Neural cell (in vitro differentiated cells): ENCODE measurements at regions not wholly inside any gene's neighbourhood (a gene's known extent, or its start where the extent isn't known, plus 50 kb on each side); places are given as distances from the start of the nearest gene placed in this dataset.

Source experiments
- H2AFZ ChIP-seq: fragments of 200-600, 300-800 bp; sonication (generic), shearing (Covaris generic); 2 replicates; pipeline ENCODE4 v1.6.0; 2014; ENCODE audit warnings: low read depth, mild to moderate bottlenecking, antibody characterized with exemption, low read length, moderate library complexity
- H3F3A ChIP-seq: fragments of 200-600 bp; shearing (Covaris generic); 2 replicates; pipeline ENCODE4 v1.6.1; 2016; ENCODE audit warnings: mild to moderate bottlenecking, moderate library complexity, mixed read lengths, antibody characterized with exemption, low read length; ENCODE audit not compliant: insufficient read depth, poor library complexity, severe bottlenecking
- H3K27ac ChIP-seq: fragments of 200-600, 300-800 bp; sonication (generic), shearing (Covaris generic); 2 replicates; pipeline ENCODE4 v1.5.1; 2014; ENCODE audit warnings: mild to moderate bottlenecking, low read length, moderate library complexity
- H3K27me3 ChIP-seq: fragments of 300-800, 200-600 bp; sonication (generic), shearing (Covaris generic); 2 replicates; pipeline ENCODE4 v1.6.0; 2014; ENCODE audit warnings: mild to moderate bottlenecking, low read depth, low read length, moderate library complexity; ENCODE audit not compliant: insufficient read depth
- H3K36me3 ChIP-seq: fragments of 300-800, 200-600 bp; sonication (generic), shearing (Covaris generic); 2 replicates; pipeline ENCODE4 v1.5.1; 2014; ENCODE audit warnings: mild to moderate bottlenecking, antibody characterized with exemption, low read length, moderate library complexity; ENCODE audit not compliant: insufficient read depth
- H3K4me2 ChIP-seq: fragments of 300-800, 200-600 bp; sonication (generic), shearing (Covaris generic); 2 replicates; pipeline ENCODE4 v1.6.0; 2014; ENCODE audit warnings: mild to moderate bottlenecking, low read length
- H3K4me3 ChIP-seq: fragments of 300-800, 200-600 bp; sonication (generic), shearing (Covaris generic); 2 replicates; pipeline ENCODE4 v1.5.1; 2014; ENCODE audit warnings: mild to moderate bottlenecking, low read length, moderate library complexity
- H3K79me2 ChIP-seq: fragments of 200-600 bp; shearing (Covaris generic); replicated peaks from 2 replicates; pipeline ENCODE4 v1.6.0; 2014; ENCODE audit warnings: mild to moderate bottlenecking, low read length, moderate library complexity; ENCODE audit not compliant: insufficient read depth
- H3K9ac ChIP-seq: fragments of 300-800, 200-600 bp; sonication (generic), shearing (Covaris generic); 2 replicates; pipeline ENCODE4 v1.6.1; 2016; ENCODE audit warnings: mild to moderate bottlenecking, low read length, mixed read lengths
- H3K9me2 ChIP-seq: fragments of 200-600 bp; shearing (Covaris generic); 2 replicates; pipeline ENCODE4 v1.6.1; 2016; ENCODE audit warnings: mild to moderate bottlenecking, low read length, mixed read lengths; ENCODE audit not compliant: insufficient read depth
- H3K9me3 ChIP-seq: fragments of 200-600, 300-800 bp; sonication (generic), shearing (Covaris generic); 2 replicates; pipeline ENCODE4 v1.6.1; 2016; ENCODE audit warnings: mild to moderate bottlenecking, mixed run types, low read length, moderate library complexity, mixed read lengths
- H4K20me1 ChIP-seq: fragments of 200-600 bp; shearing (Covaris generic); 2 replicates; pipeline ENCODE4 v1.6.1; 2016; ENCODE audit warnings: mild to moderate bottlenecking, mixed run types; ENCODE audit not compliant: insufficient read depth
- CTCF ChIP-seq: fragments of 450-650 bp; IDR thresholded peaks from 2 replicates; pipeline ENCODE4 v1.5.1; 2014; ENCODE audit warnings: antibody characterized with exemption, mild to moderate bottlenecking, moderate library complexity; ENCODE audit not compliant: poor library complexity, severe bottlenecking
- EP300 ChIP-seq: fragments of 450-650 bp; conservative IDR thresholded peaks from 2 replicates; pipeline ENCODE4 v1.6.1; 2014; ENCODE audit warnings: antibody characterized with exemption, mild to moderate bottlenecking, moderate library complexity; ENCODE audit not compliant: poor library complexity, severe bottlenecking
- EZH2 ChIP-seq: fragments of 200-600, 300-800 bp; shearing (Covaris generic), sonication (generic); IDR thresholded peaks from 2 replicates; pipeline ENCODE4 v1.6.1; 2014; ENCODE audit warnings: antibody characterized with exemption, low read length, borderline replicate concordance, mild to moderate bottlenecking; ENCODE audit not compliant: insufficient read depth, poor library complexity, severe bottlenecking
- MXI1 ChIP-seq: fragments of 450-650 bp; conservative IDR thresholded peaks from 2 replicates; pipeline ENCODE4 v1.6.1; 2014; ENCODE audit warnings: antibody characterized with exemption, mild to moderate bottlenecking; ENCODE audit not compliant: poor library complexity, severe bottlenecking
- POLR2AphosphoS5 ChIP-seq: IDR thresholded peaks from 2 replicates; pipeline ENCODE4 v1.6.1; 2012
- RAD21 ChIP-seq: fragments of 450-650 bp; conservative IDR thresholded peaks from 2 replicates; pipeline ENCODE4 v1.6.1; 2014; ENCODE audit warnings: antibody characterized with exemption, mild to moderate bottlenecking, moderate library complexity
- SMC3 ChIP-seq: fragments of 450-650 bp; conservative IDR thresholded peaks from 2 replicates; pipeline ENCODE4 v1.6.1; 2014; ENCODE audit warnings: antibody characterized with exemption, mild to moderate bottlenecking, moderate library complexity; ENCODE audit not compliant: poor library complexity
- TAF1 ChIP-seq: IDR thresholded peaks from 2 replicates; pipeline ENCODE4 v1.6.1; 2012; ENCODE audit warnings: low read depth
- TF ChIP-seq, protein P1 (sequence below): IDR thresholded peaks from 2 replicates; pipeline ENCODE4 v1.6.1; 2012; ENCODE audit warnings: borderline replicate concordance

- Histone ChIP-seq H3K36me3 (no peaks in the 10 kb centered on the region), H3K79me2 (no peaks in the 10 kb centered on the region), H2AFZ (no peak overlapping the region), H3K9ac (no peak overlapping the region), H3K9me3 (no peaks in the 10 kb centered on the region), H3F3A (no peaks in the 10 kb centered on the region), H3K27me3 (no peaks in the 10 kb centered on the region), H3K4me2 (no peak overlapping the region), H3K27ac (no peak overlapping the region), H3K9me2 (no peaks in the 10 kb centered on the region), H3K4me3 (no peak overlapping the region), H4K20me1 (no peaks in the 10 kb centered on the region)
- no peak for TF ChIP-seq SMC3
- TF ChIP-seq POLR2AphosphoS5: no peak
- TF ChIP-seq RAD21: no peak
- TF ChIP-seq TAF1: no peak
- TF ChIP-seq CTCF: no peak
- TF ChIP-seq, protein P1, sequence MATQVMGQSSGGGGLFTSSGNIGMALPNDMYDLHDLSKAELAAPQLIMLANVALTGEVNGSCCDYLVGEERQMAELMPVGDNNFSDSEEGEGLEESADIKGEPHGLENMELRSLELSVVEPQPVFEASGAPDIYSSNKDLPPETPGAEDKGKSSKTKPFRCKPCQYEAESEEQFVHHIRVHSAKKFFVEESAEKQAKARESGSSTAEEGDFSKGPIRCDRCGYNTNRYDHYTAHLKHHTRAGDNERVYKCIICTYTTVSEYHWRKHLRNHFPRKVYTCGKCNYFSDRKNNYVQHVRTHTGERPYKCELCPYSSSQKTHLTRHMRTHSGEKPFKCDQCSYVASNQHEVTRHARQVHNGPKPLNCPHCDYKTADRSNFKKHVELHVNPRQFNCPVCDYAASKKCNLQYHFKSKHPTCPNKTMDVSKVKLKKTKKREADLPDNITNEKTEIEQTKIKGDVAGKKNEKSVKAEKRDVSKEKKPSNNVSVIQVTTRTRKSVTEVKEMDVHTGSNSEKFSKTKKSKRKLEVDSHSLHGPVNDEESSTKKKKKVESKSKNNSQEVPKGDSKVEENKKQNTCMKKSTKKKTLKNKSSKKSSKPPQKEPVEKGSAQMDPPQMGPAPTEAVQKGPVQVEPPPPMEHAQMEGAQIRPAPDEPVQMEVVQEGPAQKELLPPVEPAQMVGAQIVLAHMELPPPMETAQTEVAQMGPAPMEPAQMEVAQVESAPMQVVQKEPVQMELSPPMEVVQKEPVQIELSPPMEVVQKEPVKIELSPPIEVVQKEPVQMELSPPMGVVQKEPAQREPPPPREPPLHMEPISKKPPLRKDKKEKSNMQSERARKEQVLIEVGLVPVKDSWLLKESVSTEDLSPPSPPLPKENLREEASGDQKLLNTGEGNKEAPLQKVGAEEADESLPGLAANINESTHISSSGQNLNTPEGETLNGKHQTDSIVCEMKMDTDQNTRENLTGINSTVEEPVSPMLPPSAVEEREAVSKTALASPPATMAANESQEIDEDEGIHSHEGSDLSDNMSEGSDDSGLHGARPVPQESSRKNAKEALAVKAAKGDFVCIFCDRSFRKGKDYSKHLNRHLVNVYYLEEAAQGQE: no peak
- TF ChIP-seq MXI1: no peak
- TF ChIP-seq EZH2: no peak
- TF ChIP-seq EP300: no peak
Observed at GRCh38 chr3:61446341-61446740, 115.0 kb upstream of the PTPRG start.

GRCh38 chr3:61448378-61448777 lies 113.0 kb upstream of the PTPRG start:
- H2AFZ ChIP-seq: no peak overlapping the region
- H3K79me2 ChIP-seq: no peaks in the 10 kb centered on the region
- no peak overlapping the region for H3K27ac ChIP-seq
- H3K36me3 ChIP-seq: no peaks in the 10 kb centered on the region
- no peak overlapping the region for H3K4me2 ChIP-seq
- no peaks in the 10 kb centered on the region for H4K20me1 ChIP-seq
- H3K27me3 ChIP-seq: no peaks in the 10 kb centered on the region
- H3F3A ChIP-seq: no peaks in the 10 kb centered on the region
- no peaks in the 10 kb centered on the region for H3K9me2 ChIP-seq
- H3K9ac ChIP-seq: no peak overlapping the region
- TF ChIP-seq EP300 (no peak), EZH2 (no peak), POLR2AphosphoS5 (no peak), RAD21 (no peak)
- H3K9me3 ChIP-seq: no peaks in the 10 kb centered on the region
- H3K4me3 ChIP-seq: no peak overlapping the region
